HEK293 (cell line): ENCODE measurements at regions not wholly inside any gene's neighbourhood (a gene's known extent, or its start where the extent isn't known, plus 50 kb on each side); places are given as distances from the start of the nearest gene placed in this dataset.
A peak's percentile ranks its signal among the peaks of the same experiment; 100 is the strongest.

ENCODE experiments used
- GLIS1 ChIP-seq: fragments of 450-650 bp; formaldehyde crosslinking; IDR thresholded peaks from 2 replicates; pipeline ENCODE4 v1.5.1; 2016; ENCODE audit warnings: missing biosample characterization, missing genetic modification characterization
- HOXD13 ChIP-seq: sonication (generic); formaldehyde crosslinking; IDR thresholded peaks from 2 replicates; pipeline ENCODE4 v1.8.0; 2022; ENCODE audit warnings: missing genetic modification reagents, borderline replicate concordance
- ZFHX2 ChIP-seq: fragments of 450-650 bp; formaldehyde crosslinking; conservative IDR thresholded peaks from 2 replicates; pipeline ENCODE4 v1.5.1; 2016; ENCODE audit warnings: missing biosample characterization, missing genetic modification characterization
- ZNF114 ChIP-seq: fragments of 450-650 bp; formaldehyde crosslinking; IDR thresholded peaks from 2 replicates; pipeline ENCODE4 v1.5.0; 2017; ENCODE audit warnings: missing biosample characterization, missing genetic modification characterization
- ZNF146 ChIP-seq: fragments of 450-650 bp; formaldehyde crosslinking; IDR thresholded peaks from 2 replicates; pipeline ENCODE4 v1.5.1; 2016; ENCODE audit warnings: missing biosample characterization, missing genetic modification characterization
- ZNF324 ChIP-seq: fragments of 450-650 bp; formaldehyde crosslinking; IDR thresholded peaks from 2 replicates; pipeline ENCODE4 v1.5.1; 2016; ENCODE audit warnings: missing biosample characterization, missing genetic modification characterization
- ZNF335 ChIP-seq: fragments of 450-650 bp; formaldehyde crosslinking; conservative IDR thresholded peaks from 2 replicates; pipeline ENCODE4 v1.5.1; 2016; ENCODE audit warnings: missing biosample characterization, missing genetic modification characterization
- ZNF354C ChIP-seq: fragments of 450-650 bp; formaldehyde crosslinking; IDR thresholded peaks from 2 replicates; pipeline ENCODE4 v1.5.1; 2016; ENCODE audit warnings: missing biosample characterization, missing genetic modification characterization, low read depth, borderline replicate concordance
- ZNF404 ChIP-seq: fragments of 450-650 bp; formaldehyde crosslinking; IDR thresholded peaks from 2 replicates; pipeline ENCODE4 v1.5.1; 2017; ENCODE audit warnings: missing biosample characterization, missing genetic modification characterization
- ZNF48 ChIP-seq: fragments of 450-650 bp; formaldehyde crosslinking; IDR thresholded peaks from 2 replicates; pipeline ENCODE4 v1.5.1; 2016; ENCODE audit warnings: missing biosample characterization, missing genetic modification characterization
- ZNF514 ChIP-seq: fragments of 450-650 bp; formaldehyde crosslinking; IDR thresholded peaks from 2 replicates; pipeline ENCODE4 v1.5.1; 2016; ENCODE audit warnings: missing biosample characterization, missing genetic modification characterization
- ZNF768 ChIP-seq: fragments of 450-650 bp; formaldehyde crosslinking; IDR thresholded peaks from 2 replicates; pipeline ENCODE4 v1.5.1; 2018; ENCODE audit warnings: missing biosample characterization, mild to moderate bottlenecking, missing genetic modification characterization
- ZNF791 ChIP-seq: fragments of 450-650 bp; formaldehyde crosslinking; IDR thresholded peaks from 2 replicates; pipeline ENCODE4 v1.5.1; 2016; ENCODE audit warnings: missing biosample characterization, missing genetic modification characterization
- ZNF837 ChIP-seq: fragments of 450-650 bp; formaldehyde crosslinking; IDR thresholded peaks from 2 replicates; pipeline ENCODE4 v1.5.1; 2016; ENCODE audit warnings: missing biosample characterization, missing genetic modification characterization
- TF ChIP-seq, protein P1 (sequence below): fragments of 450-650 bp; formaldehyde crosslinking; IDR thresholded peaks from 2 replicates; pipeline ENCODE4 v1.5.1; 2017; ENCODE audit warnings: missing biosample characterization, missing genetic modification characterization
- TF ChIP-seq, protein P2 (sequence below): fragments of 450-650 bp; formaldehyde crosslinking; IDR thresholded peaks from 2 replicates; pipeline ENCODE4 v1.5.1; 2016; ENCODE audit warnings: missing biosample characterization, missing genetic modification characterization, borderline replicate concordance
- TF ChIP-seq, protein P3 (sequence below): fragments of 450-650 bp; formaldehyde crosslinking; IDR thresholded peaks from 2 replicates; pipeline ENCODE4 v1.5.1; 2016; ENCODE audit warnings: missing biosample characterization, missing genetic modification characterization
- TF ChIP-seq, protein P4 (sequence below): fragments of 450-650 bp; IDR thresholded peaks from 2 replicates; pipeline ENCODE4 v1.5.1; 2018; ENCODE audit warnings: missing biosample characterization, missing genetic modification characterization
- TF ChIP-seq, protein P5 (sequence below): fragments of 450-650 bp; formaldehyde crosslinking; IDR thresholded peaks from 2 replicates; pipeline ENCODE4 v1.5.1; 2016; ENCODE audit warnings: missing biosample characterization, missing genetic modification characterization
- TF ChIP-seq, protein P6 (sequence below): fragments of 450-650 bp; formaldehyde crosslinking; IDR thresholded peaks from 2 replicates; pipeline ENCODE4 v1.5.1; 2016; ENCODE audit warnings: missing biosample characterization, missing genetic modification characterization
- TF ChIP-seq, protein P7 (sequence below): fragments of 450-650 bp; formaldehyde crosslinking; IDR thresholded peaks from 2 replicates; pipeline ENCODE4 v1.5.1; 2016; ENCODE audit warnings: missing biosample characterization, missing genetic modification characterization

DNA sequence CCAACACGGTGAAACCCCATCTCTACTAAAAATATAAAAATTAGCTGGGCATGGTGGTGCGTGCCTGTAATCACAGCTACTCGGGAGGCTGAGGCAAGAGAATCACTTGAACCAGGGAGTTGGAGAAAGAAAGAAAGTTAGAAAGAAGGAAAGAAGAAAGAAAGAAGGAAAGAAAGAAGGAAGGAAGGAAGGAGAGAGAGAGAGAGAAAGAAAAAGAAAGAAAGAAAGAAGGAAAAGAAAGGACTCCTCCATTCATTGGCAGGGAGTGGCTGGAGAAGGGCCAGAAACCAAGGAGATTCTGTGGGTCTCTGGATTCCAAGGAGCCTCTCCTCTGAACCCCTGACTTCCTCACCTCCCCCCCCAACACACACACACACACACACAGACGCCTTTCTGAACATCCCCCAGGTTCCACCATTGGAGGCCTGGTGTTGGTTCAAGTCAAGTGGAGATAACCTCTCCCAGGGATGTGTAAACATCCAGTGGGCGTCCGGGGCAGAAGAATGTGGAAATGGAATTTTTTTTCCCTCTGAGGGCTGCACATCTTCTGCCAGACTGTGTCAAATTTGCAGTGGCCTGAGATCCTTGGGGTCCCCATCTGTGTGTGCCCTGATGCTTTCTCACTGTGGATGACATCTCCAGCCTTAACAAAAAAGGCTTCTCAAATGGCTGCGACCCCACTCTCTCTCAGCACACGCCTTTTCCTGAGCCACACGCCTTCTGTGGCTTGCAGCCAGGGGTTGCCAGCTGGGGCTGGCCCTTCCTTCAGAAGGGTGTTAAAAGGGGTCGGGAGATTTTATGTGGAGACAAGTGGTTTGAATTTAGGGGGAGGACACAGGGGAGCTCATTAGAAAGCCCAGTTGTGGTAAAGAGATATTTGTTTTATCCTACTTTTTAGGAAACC, 109.3 kb upstream of the HAND1 start (continued):
- TF ChIP-seq, protein P1, sequence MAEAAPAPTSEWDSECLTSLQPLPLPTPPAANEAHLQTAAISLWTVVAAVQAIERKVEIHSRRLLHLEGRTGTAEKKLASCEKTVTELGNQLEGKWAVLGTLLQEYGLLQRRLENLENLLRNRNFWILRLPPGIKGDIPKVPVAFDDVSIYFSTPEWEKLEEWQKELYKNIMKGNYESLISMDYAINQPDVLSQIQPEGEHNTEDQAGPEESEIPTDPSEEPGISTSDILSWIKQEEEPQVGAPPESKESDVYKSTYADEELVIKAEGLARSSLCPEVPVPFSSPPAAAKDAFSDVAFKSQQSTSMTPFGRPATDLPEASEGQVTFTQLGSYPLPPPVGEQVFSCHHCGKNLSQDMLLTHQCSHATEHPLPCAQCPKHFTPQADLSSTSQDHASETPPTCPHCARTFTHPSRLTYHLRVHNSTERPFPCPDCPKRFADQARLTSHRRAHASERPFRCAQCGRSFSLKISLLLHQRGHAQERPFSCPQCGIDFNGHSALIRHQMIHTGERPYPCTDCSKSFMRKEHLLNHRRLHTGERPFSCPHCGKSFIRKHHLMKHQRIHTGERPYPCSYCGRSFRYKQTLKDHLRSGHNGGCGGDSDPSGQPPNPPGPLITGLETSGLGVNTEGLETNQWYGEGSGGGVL (tag by site-specific recombination) = peak; percentile 58; the same call in 1 of the 2 replicates
- TF ChIP-seq ZNF791 (tag by site-specific recombination) (no peak), HOXD13 (CRISPR knock-in tag) (no peak), ZNF837 (no peak), ZNF404 (no peak), ZNF324 (tag by site-specific recombination) (no peak), ZNF48 (no peak), ZNF146 (tag by site-specific recombination) (no peak), ZNF114 (tag by site-specific recombination) (no peak), ZNF335 (tag by site-specific recombination) (no peak), ZNF514 (tag by site-specific recombination) (no peak), GLIS1 (tag by site-specific recombination) (peak; percentile 96), ZFHX2 (peak; percentile 93), ZNF768 (no peak), ZNF354C (tag by site-specific recombination) (no peak)
- TF ChIP-seq, protein P2, sequence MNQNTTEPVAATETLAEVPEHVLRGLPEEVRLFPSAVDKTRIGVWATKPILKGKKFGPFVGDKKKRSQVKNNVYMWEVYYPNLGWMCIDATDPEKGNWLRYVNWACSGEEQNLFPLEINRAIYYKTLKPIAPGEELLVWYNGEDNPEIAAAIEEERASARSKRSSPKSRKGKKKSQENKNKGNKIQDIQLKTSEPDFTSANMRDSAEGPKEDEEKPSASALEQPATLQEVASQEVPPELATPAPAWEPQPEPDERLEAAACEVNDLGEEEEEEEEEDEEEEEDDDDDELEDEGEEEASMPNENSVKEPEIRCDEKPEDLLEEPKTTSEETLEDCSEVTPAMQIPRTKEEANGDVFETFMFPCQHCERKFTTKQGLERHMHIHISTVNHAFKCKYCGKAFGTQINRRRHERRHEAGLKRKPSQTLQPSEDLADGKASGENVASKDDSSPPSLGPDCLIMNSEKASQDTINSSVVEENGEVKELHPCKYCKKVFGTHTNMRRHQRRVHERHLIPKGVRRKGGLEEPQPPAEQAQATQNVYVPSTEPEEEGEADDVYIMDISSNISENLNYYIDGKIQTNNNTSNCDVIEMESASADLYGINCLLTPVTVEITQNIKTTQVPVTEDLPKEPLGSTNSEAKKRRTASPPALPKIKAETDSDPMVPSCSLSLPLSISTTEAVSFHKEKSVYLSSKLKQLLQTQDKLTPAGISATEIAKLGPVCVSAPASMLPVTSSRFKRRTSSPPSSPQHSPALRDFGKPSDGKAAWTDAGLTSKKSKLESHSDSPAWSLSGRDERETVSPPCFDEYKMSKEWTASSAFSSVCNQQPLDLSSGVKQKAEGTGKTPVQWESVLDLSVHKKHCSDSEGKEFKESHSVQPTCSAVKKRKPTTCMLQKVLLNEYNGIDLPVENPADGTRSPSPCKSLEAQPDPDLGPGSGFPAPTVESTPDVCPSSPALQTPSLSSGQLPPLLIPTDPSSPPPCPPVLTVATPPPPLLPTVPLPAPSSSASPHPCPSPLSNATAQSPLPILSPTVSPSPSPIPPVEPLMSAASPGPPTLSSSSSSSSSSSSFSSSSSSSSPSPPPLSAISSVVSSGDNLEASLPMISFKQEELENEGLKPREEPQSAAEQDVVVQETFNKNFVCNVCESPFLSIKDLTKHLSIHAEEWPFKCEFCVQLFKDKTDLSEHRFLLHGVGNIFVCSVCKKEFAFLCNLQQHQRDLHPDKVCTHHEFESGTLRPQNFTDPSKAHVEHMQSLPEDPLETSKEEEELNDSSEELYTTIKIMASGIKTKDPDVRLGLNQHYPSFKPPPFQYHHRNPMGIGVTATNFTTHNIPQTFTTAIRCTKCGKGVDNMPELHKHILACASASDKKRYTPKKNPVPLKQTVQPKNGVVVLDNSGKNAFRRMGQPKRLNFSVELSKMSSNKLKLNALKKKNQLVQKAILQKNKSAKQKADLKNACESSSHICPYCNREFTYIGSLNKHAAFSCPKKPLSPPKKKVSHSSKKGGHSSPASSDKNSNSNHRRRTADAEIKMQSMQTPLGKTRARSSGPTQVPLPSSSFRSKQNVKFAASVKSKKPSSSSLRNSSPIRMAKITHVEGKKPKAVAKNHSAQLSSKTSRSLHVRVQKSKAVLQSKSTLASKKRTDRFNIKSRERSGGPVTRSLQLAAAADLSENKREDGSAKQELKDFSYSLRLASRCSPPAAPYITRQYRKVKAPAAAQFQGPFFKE (tag by site-specific recombination) = no peak
- TF ChIP-seq, protein P3, sequence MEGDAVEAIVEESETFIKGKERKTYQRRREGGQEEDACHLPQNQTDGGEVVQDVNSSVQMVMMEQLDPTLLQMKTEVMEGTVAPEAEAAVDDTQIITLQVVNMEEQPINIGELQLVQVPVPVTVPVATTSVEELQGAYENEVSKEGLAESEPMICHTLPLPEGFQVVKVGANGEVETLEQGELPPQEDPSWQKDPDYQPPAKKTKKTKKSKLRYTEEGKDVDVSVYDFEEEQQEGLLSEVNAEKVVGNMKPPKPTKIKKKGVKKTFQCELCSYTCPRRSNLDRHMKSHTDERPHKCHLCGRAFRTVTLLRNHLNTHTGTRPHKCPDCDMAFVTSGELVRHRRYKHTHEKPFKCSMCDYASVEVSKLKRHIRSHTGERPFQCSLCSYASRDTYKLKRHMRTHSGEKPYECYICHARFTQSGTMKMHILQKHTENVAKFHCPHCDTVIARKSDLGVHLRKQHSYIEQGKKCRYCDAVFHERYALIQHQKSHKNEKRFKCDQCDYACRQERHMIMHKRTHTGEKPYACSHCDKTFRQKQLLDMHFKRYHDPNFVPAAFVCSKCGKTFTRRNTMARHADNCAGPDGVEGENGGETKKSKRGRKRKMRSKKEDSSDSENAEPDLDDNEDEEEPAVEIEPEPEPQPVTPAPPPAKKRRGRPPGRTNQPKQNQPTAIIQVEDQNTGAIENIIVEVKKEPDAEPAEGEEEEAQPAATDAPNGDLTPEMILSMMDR (tag by site-specific recombination) = no peak
- TF ChIP-seq, protein P4, sequence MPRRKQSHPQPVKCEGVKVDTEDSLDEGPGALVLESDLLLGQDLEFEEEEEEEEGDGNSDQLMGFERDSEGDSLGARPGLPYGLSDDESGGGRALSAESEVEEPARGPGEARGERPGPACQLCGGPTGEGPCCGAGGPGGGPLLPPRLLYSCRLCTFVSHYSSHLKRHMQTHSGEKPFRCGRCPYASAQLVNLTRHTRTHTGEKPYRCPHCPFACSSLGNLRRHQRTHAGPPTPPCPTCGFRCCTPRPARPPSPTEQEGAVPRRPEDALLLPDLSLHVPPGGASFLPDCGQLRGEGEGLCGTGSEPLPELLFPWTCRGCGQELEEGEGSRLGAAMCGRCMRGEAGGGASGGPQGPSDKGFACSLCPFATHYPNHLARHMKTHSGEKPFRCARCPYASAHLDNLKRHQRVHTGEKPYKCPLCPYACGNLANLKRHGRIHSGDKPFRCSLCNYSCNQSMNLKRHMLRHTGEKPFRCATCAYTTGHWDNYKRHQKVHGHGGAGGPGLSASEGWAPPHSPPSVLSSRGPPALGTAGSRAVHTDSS (tag by site-specific recombination) = no peak
- TF ChIP-seq, protein P5, sequence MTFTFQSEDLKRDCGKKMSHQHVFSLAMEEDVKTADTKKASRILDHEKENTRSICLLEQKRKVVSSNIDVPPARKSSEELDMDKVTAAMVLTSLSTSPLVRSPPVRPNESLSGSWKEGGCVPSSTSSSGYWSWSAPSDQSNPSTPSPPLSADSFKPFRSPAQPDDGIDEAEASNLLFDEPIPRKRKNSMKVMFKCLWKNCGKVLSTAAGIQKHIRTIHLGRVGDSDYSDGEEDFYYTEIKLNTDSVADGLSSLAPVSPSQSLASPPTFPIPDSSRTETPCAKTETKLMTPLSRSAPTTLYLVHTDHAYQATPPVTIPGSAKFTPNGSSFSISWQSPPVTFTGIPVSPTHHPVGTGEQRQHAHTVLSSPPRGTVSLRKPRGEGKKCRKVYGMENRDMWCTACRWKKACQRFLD (tag by site-specific recombination) = no peak
- TF ChIP-seq, protein P6, sequence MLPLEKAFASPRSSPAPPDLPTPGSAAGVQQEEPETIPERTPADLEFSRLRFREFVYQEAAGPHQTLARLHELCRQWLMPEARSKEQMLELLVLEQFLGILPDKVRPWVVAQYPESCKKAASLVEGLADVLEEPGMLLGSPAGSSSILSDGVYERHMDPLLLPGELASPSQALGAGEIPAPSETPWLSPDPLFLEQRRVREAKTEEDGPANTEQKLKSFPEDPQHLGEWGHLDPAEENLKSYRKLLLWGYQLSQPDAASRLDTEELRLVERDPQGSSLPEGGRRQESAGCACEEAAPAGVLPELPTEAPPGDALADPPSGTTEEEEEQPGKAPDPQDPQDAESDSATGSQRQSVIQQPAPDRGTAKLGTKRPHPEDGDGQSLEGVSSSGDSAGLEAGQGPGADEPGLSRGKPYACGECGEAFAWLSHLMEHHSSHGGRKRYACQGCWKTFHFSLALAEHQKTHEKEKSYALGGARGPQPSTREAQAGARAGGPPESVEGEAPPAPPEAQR (tag by site-specific recombination) = no peak
- TF ChIP-seq, protein P7, sequence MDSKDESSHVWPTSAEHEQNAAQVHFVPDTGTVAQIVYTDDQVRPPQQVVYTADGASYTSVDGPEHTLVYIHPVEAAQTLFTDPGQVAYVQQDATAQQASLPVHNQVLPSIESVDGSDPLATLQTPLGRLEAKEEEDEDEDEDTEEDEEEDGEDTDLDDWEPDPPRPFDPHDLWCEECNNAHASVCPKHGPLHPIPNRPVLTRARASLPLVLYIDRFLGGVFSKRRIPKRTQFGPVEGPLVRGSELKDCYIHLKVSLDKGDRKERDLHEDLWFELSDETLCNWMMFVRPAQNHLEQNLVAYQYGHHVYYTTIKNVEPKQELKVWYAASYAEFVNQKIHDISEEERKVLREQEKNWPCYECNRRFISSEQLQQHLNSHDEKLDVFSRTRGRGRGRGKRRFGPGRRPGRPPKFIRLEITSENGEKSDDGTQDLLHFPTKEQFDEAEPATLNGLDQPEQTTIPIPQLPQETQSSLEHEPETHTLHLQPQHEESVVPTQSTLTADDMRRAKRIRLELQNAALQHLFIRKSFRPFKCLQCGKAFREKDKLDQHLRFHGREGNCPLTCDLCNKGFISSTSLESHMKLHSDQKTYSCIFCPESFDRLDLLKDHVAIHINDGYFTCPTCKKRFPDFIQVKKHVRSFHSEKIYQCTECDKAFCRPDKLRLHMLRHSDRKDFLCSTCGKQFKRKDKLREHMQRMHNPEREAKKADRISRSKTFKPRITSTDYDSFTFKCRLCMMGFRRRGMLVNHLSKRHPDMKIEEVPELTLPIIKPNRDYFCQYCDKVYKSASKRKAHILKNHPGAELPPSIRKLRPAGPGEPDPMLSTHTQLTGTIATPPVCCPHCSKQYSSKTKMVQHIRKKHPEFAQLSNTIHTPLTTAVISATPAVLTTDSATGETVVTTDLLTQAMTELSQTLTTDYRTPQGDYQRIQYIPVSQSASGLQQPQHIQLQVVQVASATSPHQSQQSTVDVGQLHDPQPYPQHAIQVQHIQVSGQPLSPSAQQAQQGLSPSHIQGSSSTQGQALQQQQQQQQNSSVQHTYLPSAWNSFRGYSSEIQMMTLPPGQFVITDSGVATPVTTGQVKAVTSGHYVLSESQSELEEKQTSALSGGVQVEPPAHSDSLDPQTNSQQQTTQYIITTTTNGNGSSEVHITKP = peak; percentile 37
